GM23248 (cell line): ENCODE measurements at regions not wholly inside any gene's neighbourhood (a gene's known extent, or its start where the extent isn't known, plus 50 kb on each side); places are given as distances from the start of the nearest gene placed in this dataset.

ENCODE experiments used
- EZH2 ChIP-seq: fragments of 200-600 bp; sonication (generic); IDR thresholded peaks from 2 replicates; pipeline ENCODE4 v1.6.1; 2018; ENCODE audit warnings: antibody characterized with exemption, mild to moderate bottlenecking; ENCODE audit not compliant: insufficient read depth, poor library complexity, severe bottlenecking
- EZH2phosphoT487 ChIP-seq: fragments of 200-600 bp; sonication (generic); IDR thresholded peaks from 2 replicates; pipeline ENCODE4 v1.6.1; 2018; ENCODE audit warnings: antibody characterized with exemption, moderate library complexity, mild to moderate bottlenecking, low read depth; ENCODE audit not compliant: insufficient read depth

DNA sequence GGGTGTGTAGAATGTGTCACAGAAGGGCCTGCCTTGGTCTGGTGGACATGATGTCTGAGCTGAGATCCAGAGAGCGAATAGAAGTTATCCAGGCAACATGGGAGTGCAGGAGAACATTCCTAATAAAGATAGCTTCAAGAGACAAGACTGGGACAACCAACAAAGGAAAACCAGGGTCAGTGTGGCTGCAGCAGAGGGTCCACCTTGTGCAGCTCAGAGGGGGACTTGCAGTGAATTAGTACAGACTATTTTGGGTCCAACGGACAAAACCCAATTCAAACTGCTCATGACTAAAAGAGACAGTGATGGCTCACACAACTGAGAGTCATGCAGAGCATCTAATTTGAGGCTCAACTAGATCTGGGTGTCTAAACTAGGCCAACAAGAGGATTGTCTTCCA is 192.1 kb downstream of the CBLN1 start:
- no peak for TF ChIP-seq EZH2phosphoT487
- TF ChIP-seq EZH2: no peak
